Calu3 (cell line): ENCODE measurements at regions not wholly inside any gene's neighbourhood (a gene's known extent, or its start where the extent isn't known, plus 50 kb on each side); places are given as distances from the start of the nearest gene placed in this dataset.
"Not testable (repeated sequence)": the region's sequence is repeated elsewhere in the genome, so short reads cannot be mapped to it uniquely, and the experiment has no call there.

Source experiments
- BruUV-seq: library from RNA; stranded (reverse); fragments of 400-500 nt; replicated peaks from 2 replicates; lab custom pipeline; 2021; lab: Mats Ljungman, UMichigan
- CTCF ChIA-PET: fragments of 300-600 bp; sonication (Branson Sonifier 250); formaldehyde crosslinking; loops from one replicate; lab custom pipeline; 2022; ENCODE audit warnings: antibody characterized with exemption; lab: Charles Lee
- DNase-seq: peaks from one replicate; pipeline ENCODE4 v3.0.0; 2022
- H3K27ac Mint-ChIP-seq: one replicate; pipeline ENCODE4 v1.8.0; 2022; ENCODE audit warnings: mixed read lengths; ENCODE audit not compliant: unreplicated experiment
- H3K27me3 Mint-ChIP-seq: one replicate; pipeline ENCODE4 v1.8.0; 2022; ENCODE audit warnings: mixed read lengths; ENCODE audit not compliant: unreplicated experiment
- H3K36me3 Mint-ChIP-seq: one replicate; pipeline ENCODE4 v1.8.0; 2022; ENCODE audit warnings: mild to moderate bottlenecking, moderate library complexity, mixed read lengths; ENCODE audit not compliant: insufficient read depth, unreplicated experiment
- H3K4me1 Mint-ChIP-seq: one replicate; pipeline ENCODE4 v1.8.0; 2022; ENCODE audit warnings: mild to moderate bottlenecking, low read depth, mixed read lengths; ENCODE audit not compliant: unreplicated experiment
- H3K4me3 Mint-ChIP-seq: one replicate; pipeline ENCODE4 v1.8.0; 2022; ENCODE audit warnings: mild to moderate bottlenecking, low read depth, moderate library complexity, mixed read lengths; ENCODE audit not compliant: unreplicated experiment
- H3K9me3 Mint-ChIP-seq: one replicate; pipeline ENCODE4 v1.8.0; 2022; ENCODE audit warnings: low read depth, mixed read lengths; ENCODE audit not compliant: unreplicated experiment
- CTCF ChIP-seq: fragments of 200-600 bp; IDR thresholded peaks from one replicate; pipeline ENCODE4 v1.8.0; 2022; ENCODE audit warnings: antibody characterized with exemption; ENCODE audit not compliant: unreplicated experiment
- intact Hi-C: fragments of 100-400 bp; cut with micrococcal nuclease; formaldehyde crosslinking; loops from one replicate; pipeline ENCODE4 v1.10.0; 2022; ENCODE audit not compliant: unreplicated experiment

GRCh38 chr1:118535901-118536300 lies 350.9 kb upstream of the SPAG17 start:
- no peak overlapping the region for H3K4me3 Mint-ChIP-seq
- H3K36me3 Mint-ChIP-seq: no peaks in the 10 kb centered on the region
- H3K27me3 Mint-ChIP-seq: no peaks in the 10 kb centered on the region
- CTCF ChIA-PET: no interaction called here
- no peak for TF ChIP-seq CTCF
- peaks cover 15% of the 10 kb centered on the region for H3K9me3 Mint-ChIP-seq
- H3K27ac Mint-ChIP-seq: no peak overlapping the region
- no peak for DNase-seq
- intact Hi-C loops: no loop called here
- no peaks in the 10 kb centered on the region for H3K4me1 Mint-ChIP-seq
- BruUV-seq: no TSS peak

- BruUV-seq: not testable (repeated sequence)
These were observed 326.9 kb upstream of the SPAG17 start for GRCh38 chr1:118511922-118512321.

GRCh38 chr1:118504867-118505266 lies 319.8 kb upstream of the SPAG17 start:
- DNase-seq: no peak
- no peak overlapping the region for H3K4me3 Mint-ChIP-seq
- no peak overlapping the region for H3K27ac Mint-ChIP-seq
- peaks cover 8% of the 10 kb centered on the region for H3K9me3 Mint-ChIP-seq
- H3K27me3 Mint-ChIP-seq: no peaks in the 10 kb centered on the region
- no TSS peak for BruUV-seq
- H3K4me1 Mint-ChIP-seq: no peaks in the 10 kb centered on the region
- CTCF ChIA-PET: no interaction called here
- TF ChIP-seq CTCF: no peak
- intact Hi-C loops: no loop called here
- H3K36me3 Mint-ChIP-seq: no peaks in the 10 kb centered on the region

More at GRCh38 chr1:118511922-118512321, 326.9 kb upstream of the SPAG17 start:
- intact Hi-C loops, H3K36me3 Mint-ChIP-seq, H3K27me3 Mint-ChIP-seq, H3K4me1 Mint-ChIP-seq, DNase-seq, H3K4me3 Mint-ChIP-seq, H3K27ac Mint-ChIP-seq, CTCF ChIA-PET: not testable (repeated sequence)
- peaks cover 11% of the 10 kb centered on the region for H3K9me3 Mint-ChIP-seq

- TF ChIP-seq CTCF: no peak
- H3K9me3 Mint-ChIP-seq: peaks cover 8% of the 10 kb centered on the region
- H3K27ac Mint-ChIP-seq: no peak overlapping the region
- no peaks in the 10 kb centered on the region for H3K36me3 Mint-ChIP-seq
- H3K4me3 Mint-ChIP-seq: no peak overlapping the region
- no peak for DNase-seq
- no TSS peak for BruUV-seq
- H3K4me1 Mint-ChIP-seq: no peaks in the 10 kb centered on the region
- intact Hi-C loops: no loop called here
- H3K27me3 Mint-ChIP-seq: no peaks in the 10 kb centered on the region
- CTCF ChIA-PET: no interaction called here
These were observed 319.2 kb upstream of the SPAG17 start for GRCh38 chr1:118504221-118504644.

GRCh38 chr1:118503752-118504151 lies 318.7 kb upstream of the SPAG17 start:
- no TSS peak for BruUV-seq
- Mint-ChIP-seq H3K9me3 (peaks cover 8% of the 10 kb centered on the region), H3K27me3 (no peaks in the 10 kb centered on the region), H3K27ac (no peak overlapping the region), H3K4me1 (no peaks in the 10 kb centered on the region), H3K4me3 (no peak overlapping the region), H3K36me3 (no peaks in the 10 kb centered on the region)
- intact Hi-C loops: no loop called here
- CTCF ChIA-PET: no interaction called here
- DNase-seq: no peak
- TF ChIP-seq CTCF: no peak
